ENCODE measurements at regions not wholly inside any gene's neighbourhood (a gene's known extent, or its start where the extent isn't known, plus 50 kb on each side); places are given as distances from the start of the nearest gene placed in this dataset.
"Not testable (repeated sequence)": the region's sequence is repeated elsewhere in the genome, so short reads cannot be mapped to it uniquely, and the experiment has no call there.

GRCh38 chr1:181948372-181948771 lies 113.1 kb downstream of the ZNF648 start:
- no peak for DNase-seq

GRCh38 chr1:181947441-181947840 lies 114.1 kb downstream of the ZNF648 start:
- DNase-seq = no peak

GRCh38 chr1:181936768-181937581 lies 124.5 kb downstream of the ZNF648 start:
- peak; percentile 64 for DNase-seq

- no peak for DNase-seq
Measured at GRCh38 chr1:181936269-181936668, 125.2 kb downstream of the ZNF648 start.

- DNase-seq = no peak
Measured at GRCh38 chr1:181931873-181932272, 129.6 kb downstream of the ZNF648 start.

- DNase-seq = no peak
Measured at GRCh38 chr1:181930187-181930586, 131.3 kb downstream of the ZNF648 start.

- no peak for DNase-seq
Measured at GRCh38 chr1:181926697-181927096, 134.8 kb downstream of the ZNF648 start.

- not testable (repeated sequence) for DNase-seq
Measured at GRCh38 chr1:181924034-181924433, 137.5 kb downstream of the ZNF648 start.

- no peak for DNase-seq
Measured at GRCh38 chr1:181919542-181919941, 142.0 kb downstream of the ZNF648 start.

- peak; percentile 20 for DNase-seq
Measured at GRCh38 chr1:181918880-181919525, 142.5 kb downstream of the ZNF648 start.

- DNase-seq = no peak
Measured at GRCh38 chr1:181911715-181912114, 149.8 kb downstream of the ZNF648 start.

GRCh38 chr1:181910905-181911304 lies 150.6 kb downstream of the ZNF648 start:
- no peak for DNase-seq

- no peak for DNase-seq
Measured at GRCh38 chr1:181909010-181909409, 152.5 kb downstream of the ZNF648 start.

GRCh38 chr1:181906631-181907030 lies 154.9 kb downstream of the ZNF648 start:
- DNase-seq = no peak

GRCh38 chr1:181905944-181906597 lies 155.4 kb downstream of the ZNF648 start:
- DNase-seq = no peak

GRCh38 chr1:181898773-181899172 lies 162.7 kb downstream of the ZNF648 start:
- no peak for DNase-seq

- no peak for DNase-seq
Measured at GRCh38 chr1:181896824-181897223, 164.7 kb downstream of the ZNF648 start.

GRCh38 chr1:181894439-181894859 lies 167.1 kb downstream of the ZNF648 start:
- DNase-seq = no peak

GRCh38 chr1:181893937-181894336 lies 167.6 kb downstream of the ZNF648 start:
- DNase-seq = no peak

- DNase-seq = not testable (repeated sequence)
Measured at GRCh38 chr1:181893150-181893549, 168.4 kb downstream of the ZNF648 start.

GRCh38 chr1:181872562-181872961 lies 188.9 kb downstream of the ZNF648 start:
- DNase-seq = no peak

- no peak for DNase-seq
Measured at GRCh38 chr1:181863736-181864135, 197.8 kb downstream of the ZNF648 start.

- no peak for DNase-seq
Measured at GRCh38 chr1:181863006-181863405, 198.5 kb downstream of the ZNF648 start.
